GM23338 (cell line): ENCODE measurements at regions not wholly inside any gene's neighbourhood (a gene's known extent, or its start where the extent isn't known, plus 50 kb on each side); places are given as distances from the start of the nearest gene placed in this dataset.

Experiments
- CTCF ChIP-seq, 2 experiments: fragments of 200-600 bp in 1 of 2; sonication (generic) in 1 of 2; conservative IDR thresholded peaks; 2 replicates each; pipeline versions ENCODE4 v1.5.1 to v1.6.1; 2016 to 2017; ENCODE audit warnings: antibody characterized with exemption in 2 of 2, low read depth in 2 of 2, mild to moderate bottlenecking in 2 of 2, moderate library complexity in 1 of 2
- EZH2 ChIP-seq: fragments of 200-600 bp; sonication (generic); IDR thresholded peaks from one replicate; pipeline ENCODE4 v1.8.0; 2017; ENCODE audit warnings: antibody characterized with exemption, mild to moderate bottlenecking, low read depth; ENCODE audit not compliant: unreplicated experiment
- ZNF462 ChIP-seq: fragments of 250-450 bp; sonication (Bioruptor Pico); IDR thresholded peaks from 2 replicates; pipeline ENCODE4 v1.5.0; 2020; ENCODE audit warnings: mild to moderate bottlenecking, moderate library complexity

- TF ChIP-seq EZH2 (no peak), CTCF (conservative IDR thresholded peaks at IDR 0.05; ENCODE audit: low read depth in 2 of 2) (no peak), ZNF462 (no peak)
Measured at GRCh38 chr15:62824111-62825015, 218.2 kb upstream of the TPM1 start.
